ENCODE measurements at regions not wholly inside any gene's neighbourhood (a gene's known extent, or its start where the extent isn't known, plus 50 kb on each side); places are given as distances from the start of the nearest gene placed in this dataset.

GRCh38 chr15:24607636-24608035 is 67.9 kb upstream of the NPAP1 start:
- TF ChIP-seq CTCF (IDR thresholded peaks at IDR 0.05) (no peak), POLR2A (IDR thresholded peaks at IDR 0.05) (no peak)

Data from right lobe of liver (tissue), 4 donors.